ENCODE measurements at regions not wholly inside any gene's neighbourhood (a gene's known extent, or its start where the extent isn't known, plus 50 kb on each side); places are given as distances from the start of the nearest gene placed in this dataset.

DNA sequence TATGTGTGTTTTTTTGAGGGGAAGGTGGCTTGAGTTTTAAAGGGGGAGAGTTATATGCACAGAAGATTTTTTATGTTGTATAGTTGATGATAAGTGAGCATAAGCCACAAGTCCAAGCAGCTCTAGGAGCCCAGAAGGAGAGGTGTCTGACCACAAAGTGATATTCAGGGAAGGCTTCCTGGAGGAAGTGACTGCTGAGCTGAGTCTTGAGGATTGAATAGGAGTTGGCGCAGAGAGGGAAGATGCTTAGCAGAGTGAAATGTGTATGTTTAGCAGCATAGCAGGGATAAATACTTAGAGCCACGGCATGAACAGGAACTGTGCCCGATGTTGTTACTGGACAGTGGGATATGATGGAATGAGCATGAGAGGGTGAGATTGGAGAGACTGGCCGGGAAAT, 255.1 kb upstream of the KCNG1 start:
- H3K27me3 ChIP-seq (ENCODE audit: control insufficient read depth, insufficient read depth, low read length) = no peaks in the 10 kb centered on the region

GRCh38 chr20:51276296-51276695, 253.4 kb upstream of the KCNG1 start:
- no peak for FAIRE-seq
- no peak overlapping the region for H3K4me3 ChIP-seq (ENCODE audit: low read length in 3 of 3)

More for the DNA sequence above, 255.1 kb upstream of the KCNG1 start:
- no peak overlapping the region for H3K9ac ChIP-seq (ENCODE audit: low read length in 3 of 3)
- no peaks in the 10 kb centered on the region for H3K9me3 ChIP-seq (ENCODE audit: control insufficient read depth in 2 of 3, insufficient read depth in 1 of 3, low read length in 3 of 3)
- no peaks in the 10 kb centered on the region for H3K36me3 ChIP-seq (ENCODE audit: control insufficient read depth in 2 of 3, insufficient read depth in 3 of 3, low read length in 3 of 3)
- no peak overlapping the region for H3K4me3 ChIP-seq (ENCODE audit: low read length in 3 of 3)
- DNase-seq (no peak), FAIRE-seq (no peak)
- no peak for TF ChIP-seq CTCF (IDR thresholded peaks at IDR 0.05; ENCODE audit: borderline replicate concordance, extremely low read depth, insufficient read depth)
- H3K27ac ChIP-seq (ENCODE audit: low read depth in 2 of 2, low read length in 2 of 2) = no peak overlapping the region
- H3K4me1 ChIP-seq (ENCODE audit: control insufficient read depth in 2 of 3, insufficient read depth in 2 of 3, low read depth in 1 of 3, low read length in 3 of 3) = no peaks in the 10 kb centered on the region
- intact Hi-C loops (cut with DNase I) = no loop called here

DNA sequence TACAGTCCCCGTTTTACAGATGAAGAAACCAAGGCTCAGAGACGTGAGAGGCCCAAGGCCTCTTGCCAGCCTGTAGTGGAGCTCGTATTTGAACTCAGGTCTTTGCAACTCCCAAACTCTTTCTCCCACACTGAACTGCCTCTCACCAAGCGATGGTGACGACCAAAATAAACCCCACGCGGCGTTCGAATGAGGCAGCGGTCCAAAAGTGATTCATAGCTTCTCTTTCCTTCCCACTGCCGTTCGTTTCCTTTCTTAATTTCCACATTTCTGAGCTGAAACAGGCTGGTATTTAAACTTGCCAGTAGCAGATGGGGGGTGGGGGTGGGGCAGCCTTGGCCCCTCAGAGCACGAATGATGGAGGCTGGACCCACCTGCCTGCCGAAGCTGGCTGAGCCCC, 252.9 kb upstream of the KCNG1 start:
- DNase-seq = no peak
- H3K36me3 ChIP-seq (ENCODE audit: control insufficient read depth in 2 of 3, insufficient read depth in 3 of 3, low read length in 3 of 3) = no peaks in the 10 kb centered on the region
- no peaks in the 10 kb centered on the region for H3K4me1 ChIP-seq (ENCODE audit: control insufficient read depth in 2 of 3, insufficient read depth in 2 of 3, low read depth in 1 of 3, low read length in 3 of 3)
- no peak overlapping the region for H3K27ac ChIP-seq (ENCODE audit: low read depth in 2 of 2, low read length in 2 of 2)
- FAIRE-seq = no peak
- intact Hi-C loops (cut with DNase I) = no loop called here
- H3K4me3 ChIP-seq (ENCODE audit: low read length in 3 of 3) = no peak overlapping the region
- H3K27me3 ChIP-seq (ENCODE audit: control insufficient read depth, insufficient read depth, low read length) = no peaks in the 10 kb centered on the region
- H3K9me3 ChIP-seq (ENCODE audit: control insufficient read depth in 2 of 3, insufficient read depth in 1 of 3, low read length in 3 of 3) = no peaks in the 10 kb centered on the region
- no peak for TF ChIP-seq CTCF (IDR thresholded peaks at IDR 0.05; ENCODE audit: borderline replicate concordance, extremely low read depth, insufficient read depth)
- H3K9ac ChIP-seq (ENCODE audit: low read length in 3 of 3) = no peak overlapping the region

More at GRCh38 chr20:51276296-51276695, 253.4 kb upstream of the KCNG1 start:
- no peaks in the 10 kb centered on the region for H3K4me1 ChIP-seq (ENCODE audit: control insufficient read depth in 2 of 3, insufficient read depth in 2 of 3, low read depth in 1 of 3, low read length in 3 of 3)
- no peaks in the 10 kb centered on the region for H3K9me3 ChIP-seq (ENCODE audit: control insufficient read depth in 2 of 3, insufficient read depth in 1 of 3, low read length in 3 of 3)
- H3K27me3 ChIP-seq (ENCODE audit: control insufficient read depth, insufficient read depth, low read length) = no peaks in the 10 kb centered on the region
- intact Hi-C loops (cut with DNase I) = no loop called here
- DNase-seq = no peak
- no peak overlapping the region for H3K27ac ChIP-seq (ENCODE audit: low read depth in 2 of 2, low read length in 2 of 2)
- H3K9ac ChIP-seq (ENCODE audit: low read length in 3 of 3) = no peak overlapping the region
- TF ChIP-seq CTCF (IDR thresholded peaks at IDR 0.05; ENCODE audit: borderline replicate concordance, extremely low read depth, insufficient read depth) = no peak
- no peaks in the 10 kb centered on the region for H3K36me3 ChIP-seq (ENCODE audit: control insufficient read depth in 2 of 3, insufficient read depth in 3 of 3, low read length in 3 of 3)

DNA sequence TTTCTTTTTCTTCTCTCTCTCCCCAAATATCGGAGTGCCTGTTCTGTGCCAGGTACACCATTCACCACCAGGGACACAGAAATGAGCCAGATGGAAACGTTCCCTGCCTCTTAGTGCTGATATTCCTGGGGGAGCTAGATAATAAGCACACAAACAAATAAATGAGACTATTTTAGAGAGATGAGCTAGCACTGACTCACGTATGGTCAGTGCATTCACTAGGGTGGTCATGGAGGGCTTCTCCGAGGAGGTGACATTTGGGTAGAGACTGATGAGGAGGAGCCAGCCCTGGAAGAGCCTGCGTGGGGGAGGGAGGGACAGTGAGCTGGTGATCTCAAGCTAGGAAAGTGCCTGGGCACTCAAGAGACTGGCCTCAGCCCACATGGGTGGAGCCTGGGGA, 252.3 kb upstream of the KCNG1 start:
- Histone ChIP-seq H3K9ac (ENCODE audit: low read length in 3 of 3) (no peak overlapping the region), H3K9me3 (ENCODE audit: control insufficient read depth in 2 of 3, insufficient read depth in 1 of 3, low read length in 3 of 3) (no peaks in the 10 kb centered on the region), H3K27ac (ENCODE audit: low read depth in 2 of 2, low read length in 2 of 2) (no peak overlapping the region), H3K27me3 (ENCODE audit: control insufficient read depth, insufficient read depth, low read length) (no peaks in the 10 kb centered on the region), H3K36me3 (ENCODE audit: control insufficient read depth in 2 of 3, insufficient read depth in 3 of 3, low read length in 3 of 3) (no peaks in the 10 kb centered on the region), H3K4me1 (ENCODE audit: control insufficient read depth in 2 of 3, insufficient read depth in 2 of 3, low read depth in 1 of 3, low read length in 3 of 3) (no peaks in the 10 kb centered on the region), H3K4me3 (ENCODE audit: low read length in 3 of 3) (no peak overlapping the region)
- intact Hi-C loops (cut with DNase I) = no loop called here
- DNase-seq (no peak), FAIRE-seq (no peak)
- no peak for TF ChIP-seq CTCF (IDR thresholded peaks at IDR 0.05; ENCODE audit: borderline replicate concordance, extremely low read depth, insufficient read depth)
